ENCODE measurements at regions not wholly inside any gene's neighbourhood (a gene's known extent, or its start where the extent isn't known, plus 50 kb on each side); places are given as distances from the start of the nearest gene placed in this dataset.
"Not testable (repeated sequence)": the region's sequence is repeated elsewhere in the genome, so short reads cannot be mapped to it uniquely, and the experiment has no call there.

DNA sequence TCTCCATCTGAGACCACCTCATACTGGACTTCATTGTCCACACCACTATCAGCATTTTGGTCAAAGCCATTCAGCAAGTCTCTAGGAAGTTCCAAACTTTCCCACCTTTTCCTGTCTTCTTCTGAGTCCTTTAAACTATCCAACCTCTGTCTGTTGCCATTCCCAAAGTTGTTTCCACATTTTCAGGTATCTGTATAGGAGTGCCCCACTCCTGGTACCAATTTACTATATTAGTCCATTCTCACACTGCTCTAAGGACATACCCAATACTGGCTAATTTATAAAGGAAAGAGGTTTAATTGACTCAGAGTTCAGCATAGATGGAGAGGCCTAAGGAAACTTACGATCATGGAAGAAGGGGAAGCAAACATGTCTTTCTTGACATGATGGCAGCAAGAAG is 292.2 kb upstream of the ATXN7L3B start:
- 10 to 29% methylated on average over 1 of the region's 1 CpG for WGBS, 2 experiments (ENCODE audit: low coverage in 1 of 2, low lambda C conversion rate in 2 of 2, missing lambda C conversion rate in 2 of 2)

DNA sequence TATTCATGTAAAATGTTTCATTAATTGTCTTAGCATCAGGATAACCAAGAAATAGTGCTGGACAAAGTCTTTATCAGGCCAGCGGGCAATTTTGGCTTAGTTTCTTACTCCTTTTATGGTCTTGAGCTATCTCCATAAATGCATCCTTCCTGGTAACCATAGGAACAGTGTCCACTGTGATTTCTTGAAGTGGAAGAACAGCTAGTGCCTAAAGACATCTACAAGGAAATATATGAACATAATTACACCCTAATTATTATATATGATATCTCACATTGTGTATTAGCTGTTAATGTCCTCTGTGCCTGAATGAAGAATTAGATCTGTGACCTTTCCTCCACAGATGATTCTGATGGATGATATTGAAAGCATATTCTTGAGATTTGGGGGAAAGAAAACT is 286.7 kb upstream of the ATXN7L3B start:
- WGBS, 2 experiments (ENCODE audit: low coverage in 1 of 2, low lambda C conversion rate in 2 of 2, missing lambda C conversion rate in 2 of 2) = 4 to 6% methylated on average over 1 of the region's 1 CpG
- H3K27ac ChIP-seq = no peak overlapping the region
- H3K36me3 ChIP-seq (ENCODE audit: low read depth) = no peaks in the 10 kb centered on the region
- H3K4me1 ChIP-seq (ENCODE audit: insufficient read depth) = no peaks in the 10 kb centered on the region
- no peak overlapping the region for H3K9ac ChIP-seq
- H4K20me1 ChIP-seq (ENCODE audit: insufficient read depth) = no peaks in the 10 kb centered on the region
- TF ChIP-seq EZH2phosphoT487 (IDR thresholded peaks at IDR 0.05; ENCODE audit: insufficient read depth, low read depth) (no peak), EZH2 (IDR thresholded peaks at IDR 0.05; ENCODE audit: insufficient read depth, poor library complexity, severe bottlenecking) (no peak)
- H3K9me2 ChIP-seq (ENCODE audit: insufficient read depth) = no peaks in the 10 kb centered on the region
- no peak for DNase-seq
- no peaks in the 10 kb centered on the region for H3K9me3 ChIP-seq (ENCODE audit: low read depth)
- no peak overlapping the region for H3K4me3 ChIP-seq
- no peak overlapping the region for H3K4me2 ChIP-seq (ENCODE audit: unreplicated experiment)
- no peak overlapping the region for H2AFZ ChIP-seq
- in situ Hi-C loops (cut with MboI) = no loop called here
- no peaks in the 10 kb centered on the region for H3K79me2 ChIP-seq (ENCODE audit: insufficient read depth)
- no peaks in the 10 kb centered on the region for H3K27me3 ChIP-seq (replicated peaks; ENCODE audit: insufficient read depth)
- H3F3A ChIP-seq (ENCODE audit: insufficient read depth) = no peaks in the 10 kb centered on the region

More for the DNA sequence above, 292.2 kb upstream of the ATXN7L3B start:
- Histone ChIP-seq H3K4me3 (no peak overlapping the region), H3K27me3 (replicated peaks; ENCODE audit: insufficient read depth) (no peaks in the 10 kb centered on the region), H3K4me1 (ENCODE audit: insufficient read depth) (no peaks in the 10 kb centered on the region), H3K4me2 (ENCODE audit: unreplicated experiment) (no peak overlapping the region), H4K20me1 (ENCODE audit: insufficient read depth) (no peaks in the 10 kb centered on the region), H3K27ac (no peak overlapping the region), H2AFZ (no peak overlapping the region), H3K9ac (no peak overlapping the region), H3K79me2 (ENCODE audit: insufficient read depth) (no peaks in the 10 kb centered on the region), H3K36me3 (ENCODE audit: low read depth) (no peaks in the 10 kb centered on the region), H3K9me3 (ENCODE audit: low read depth) (no peaks in the 10 kb centered on the region), H3K9me2 (ENCODE audit: insufficient read depth) (no peaks in the 10 kb centered on the region), H3F3A (ENCODE audit: insufficient read depth) (no peaks in the 10 kb centered on the region)
- TF ChIP-seq EZH2 (IDR thresholded peaks at IDR 0.05; ENCODE audit: insufficient read depth, poor library complexity, severe bottlenecking) = no peak
- no peak for TF ChIP-seq EZH2phosphoT487 (IDR thresholded peaks at IDR 0.05; ENCODE audit: insufficient read depth, low read depth)
- in situ Hi-C loops (cut with MboI) = no loop called here
- DNase-seq = no peak

DNA sequence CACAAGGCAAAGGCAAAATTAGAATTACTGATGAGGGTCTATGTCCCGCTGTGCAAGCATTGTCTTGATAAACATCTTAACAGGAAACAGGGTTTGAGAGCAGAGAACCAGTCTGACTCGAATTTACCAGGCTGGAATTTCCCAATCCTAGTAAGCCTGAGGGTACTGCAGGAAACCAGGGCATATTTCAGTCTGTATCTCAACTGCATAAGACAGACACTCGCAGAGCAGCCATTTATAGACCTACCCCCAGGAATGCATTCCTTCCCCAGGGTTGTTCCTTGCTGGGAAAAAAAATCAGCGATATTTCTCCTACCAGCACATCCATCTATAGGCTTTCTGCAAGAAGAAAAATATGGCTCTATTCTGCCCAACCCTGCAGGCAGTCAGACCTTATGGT is 283.8 kb upstream of the ATXN7L3B start:
- H3K36me3 ChIP-seq (ENCODE audit: low read depth); H3K79me2 ChIP-seq (ENCODE audit: insufficient read depth); in situ Hi-C loops (cut with MboI); H3K4me2 ChIP-seq (ENCODE audit: unreplicated experiment); H3K27ac ChIP-seq; H3K4me3 ChIP-seq; DNase-seq; H4K20me1 ChIP-seq (ENCODE audit: insufficient read depth); H3K4me1 ChIP-seq (ENCODE audit: insufficient read depth); H3K9me2 ChIP-seq (ENCODE audit: insufficient read depth); H3F3A ChIP-seq (ENCODE audit: insufficient read depth); H3K27me3 ChIP-seq (replicated peaks; ENCODE audit: insufficient read depth); H2AFZ ChIP-seq; H3K9ac ChIP-seq; H3K9me3 ChIP-seq (ENCODE audit: low read depth): not testable (repeated sequence)
- WGBS, 2 experiments (ENCODE audit: low coverage in 1 of 2, low lambda C conversion rate in 2 of 2, missing lambda C conversion rate in 2 of 2) = 15 to 20% methylated on average over 4 of the region's 4 CpGs

DNA sequence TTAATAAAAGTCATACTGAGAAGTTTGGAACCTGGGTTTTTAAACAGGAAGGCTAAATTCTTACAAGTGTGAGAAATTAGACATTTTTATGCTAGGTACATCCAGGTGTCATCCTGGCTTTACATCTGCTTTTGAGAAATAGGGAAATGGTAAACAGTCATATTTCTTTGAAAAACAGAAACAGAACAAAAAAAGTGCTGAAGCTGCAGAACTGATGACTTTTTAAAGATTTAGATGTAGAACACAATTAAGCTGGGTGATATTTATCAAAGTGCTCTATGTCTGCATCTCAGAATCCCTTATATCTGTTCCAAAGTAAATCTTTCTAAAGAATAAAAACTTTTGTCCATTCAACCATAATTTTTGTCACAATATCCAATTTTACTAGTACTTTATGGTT is 282.9 kb upstream of the ATXN7L3B start:
- in situ Hi-C loops (cut with MboI) = no loop called here
- no peak overlapping the region for H3K4me3 ChIP-seq
- TF ChIP-seq EZH2phosphoT487 (IDR thresholded peaks at IDR 0.05; ENCODE audit: insufficient read depth, low read depth) (no peak), EZH2 (IDR thresholded peaks at IDR 0.05; ENCODE audit: insufficient read depth, poor library complexity, severe bottlenecking) (no peak)

DNA sequence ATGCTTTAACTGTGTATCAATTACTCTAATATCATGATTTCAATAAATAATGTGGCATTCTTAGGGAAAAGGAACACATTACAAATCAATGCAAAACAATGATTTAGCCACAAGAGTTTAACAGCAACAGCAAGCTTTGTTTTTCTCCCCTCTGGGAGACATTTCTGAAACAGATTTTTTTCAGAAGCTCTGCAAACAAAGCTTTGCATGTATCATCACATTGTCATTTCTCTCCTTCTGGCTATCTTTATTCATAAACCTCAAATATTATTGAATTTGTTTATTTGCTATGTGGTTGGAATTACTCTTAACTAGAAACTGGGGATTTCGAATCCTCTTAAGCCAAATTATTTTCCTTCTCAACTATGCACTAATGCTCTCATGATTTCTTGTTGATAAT is 278.4 kb upstream of the ATXN7L3B start:
- Histone ChIP-seq H3F3A (ENCODE audit: insufficient read depth) (no peaks in the 10 kb centered on the region), H3K36me3 (ENCODE audit: low read depth) (no peaks in the 10 kb centered on the region), H3K9me3 (ENCODE audit: low read depth) (no peaks in the 10 kb centered on the region), H3K4me1 (ENCODE audit: insufficient read depth) (no peaks in the 10 kb centered on the region), H3K79me2 (ENCODE audit: insufficient read depth) (no peaks in the 10 kb centered on the region), H3K4me2 (ENCODE audit: unreplicated experiment) (no peak overlapping the region), H3K27ac (no peak overlapping the region), H3K4me3 (no peak overlapping the region), H3K9me2 (ENCODE audit: insufficient read depth) (no peaks in the 10 kb centered on the region), H3K27me3 (replicated peaks; ENCODE audit: insufficient read depth) (no peaks in the 10 kb centered on the region), H2AFZ (no peak overlapping the region), H3K9ac (no peak overlapping the region), H4K20me1 (ENCODE audit: insufficient read depth) (no peaks in the 10 kb centered on the region)
- whole genome bisulfite sequencing, 2 experiments (ENCODE audit: low coverage in 1 of 2, low lambda C conversion rate in 2 of 2, missing lambda C conversion rate in 2 of 2) = 7% methylated on average over 1 of the region's 1 CpG
- TF ChIP-seq EZH2 (IDR thresholded peaks at IDR 0.05; ENCODE audit: insufficient read depth, poor library complexity, severe bottlenecking) (no peak), EZH2phosphoT487 (IDR thresholded peaks at IDR 0.05; ENCODE audit: insufficient read depth, low read depth) (no peak)
- in situ Hi-C loops (cut with MboI) = no loop called here
- DNase-seq = no peak

More for the DNA sequence above, 282.9 kb upstream of the ATXN7L3B start:
- no peak for DNase-seq
- Histone ChIP-seq H3K9me3 (ENCODE audit: low read depth) (no peaks in the 10 kb centered on the region), H3K4me1 (ENCODE audit: insufficient read depth) (no peaks in the 10 kb centered on the region), H3K4me2 (ENCODE audit: unreplicated experiment) (no peak overlapping the region), H3K79me2 (ENCODE audit: insufficient read depth) (no peaks in the 10 kb centered on the region), H2AFZ (no peak overlapping the region), H3F3A (ENCODE audit: insufficient read depth) (no peaks in the 10 kb centered on the region), H3K9me2 (ENCODE audit: insufficient read depth) (no peaks in the 10 kb centered on the region), H3K27ac (no peak overlapping the region), H3K36me3 (ENCODE audit: low read depth) (no peaks in the 10 kb centered on the region), H3K27me3 (replicated peaks; ENCODE audit: insufficient read depth) (no peaks in the 10 kb centered on the region), H3K9ac (no peak overlapping the region), H4K20me1 (ENCODE audit: insufficient read depth) (no peaks in the 10 kb centered on the region)

All from GM23248 (cell line).